ENCODE measurements at regions not wholly inside any gene's neighbourhood (a gene's known extent, or its start where the extent isn't known, plus 50 kb on each side); places are given as distances from the start of the nearest gene placed in this dataset.

- no peak for TF ChIP-seq CTCF (IDR thresholded peaks at IDR 0.05; ENCODE audit: low read depth, low read length)
- no peak for TF ChIP-seq EZH2phosphoT487 (IDR thresholded peaks at IDR 0.05; ENCODE audit: low read depth)
These were observed 114.8 kb upstream of the NAV2 start for GRCh38 chr11:19597876-19598275.
